ENCODE measurements at regions not wholly inside any gene's neighbourhood (a gene's known extent, or its start where the extent isn't known, plus 50 kb on each side); places are given as distances from the start of the nearest gene placed in this dataset.

DNA sequence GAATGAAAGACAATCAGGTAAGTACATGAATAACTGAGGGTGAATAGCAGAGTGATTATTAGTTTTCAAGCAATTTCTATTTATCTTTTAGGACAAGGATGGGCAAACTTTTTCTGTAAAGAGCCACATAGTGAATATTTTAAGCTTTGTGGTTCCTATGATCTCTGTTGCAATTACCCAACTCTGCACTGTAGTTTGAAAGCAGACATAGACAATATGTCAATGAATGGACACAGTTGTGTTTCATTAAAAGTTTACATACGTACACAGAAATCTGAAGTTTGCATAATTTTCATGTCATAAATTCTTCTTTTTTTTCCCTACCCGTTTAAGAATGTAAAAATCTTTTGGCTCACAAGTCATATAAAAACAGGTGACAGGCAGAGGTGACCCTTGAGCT, 71.4 kb downstream of the ZNF281 start:
- peaks cover 10 to 13% of the 10 kb centered on the region in 2 donors for H3K4me1 Mint-ChIP-seq
- 88% methylated on average over 2 of the region's 2 CpGs for WGBS (ENCODE audit: insufficient coverage)
- Histone ChIP-seq H3K27me3 (ENCODE audit: control insufficient read depth, insufficient read depth, low read length) (no peaks in the 10 kb centered on the region), H3K4me1 (ENCODE audit: control insufficient read depth, insufficient read depth, low read length) (no peaks in the 10 kb centered on the region), H3K27ac (ENCODE audit: low read length) (no peak overlapping the region), H3K4me3 (ENCODE audit: low read length) (no peak overlapping the region), H3K9me3 (ENCODE audit: control insufficient read depth, insufficient read depth, low read length) (no peaks in the 10 kb centered on the region), H3K36me3 (ENCODE audit: control insufficient read depth, insufficient read depth, low read length) (no peaks in the 10 kb centered on the region)
- TF ChIP-seq, protein P1, sequence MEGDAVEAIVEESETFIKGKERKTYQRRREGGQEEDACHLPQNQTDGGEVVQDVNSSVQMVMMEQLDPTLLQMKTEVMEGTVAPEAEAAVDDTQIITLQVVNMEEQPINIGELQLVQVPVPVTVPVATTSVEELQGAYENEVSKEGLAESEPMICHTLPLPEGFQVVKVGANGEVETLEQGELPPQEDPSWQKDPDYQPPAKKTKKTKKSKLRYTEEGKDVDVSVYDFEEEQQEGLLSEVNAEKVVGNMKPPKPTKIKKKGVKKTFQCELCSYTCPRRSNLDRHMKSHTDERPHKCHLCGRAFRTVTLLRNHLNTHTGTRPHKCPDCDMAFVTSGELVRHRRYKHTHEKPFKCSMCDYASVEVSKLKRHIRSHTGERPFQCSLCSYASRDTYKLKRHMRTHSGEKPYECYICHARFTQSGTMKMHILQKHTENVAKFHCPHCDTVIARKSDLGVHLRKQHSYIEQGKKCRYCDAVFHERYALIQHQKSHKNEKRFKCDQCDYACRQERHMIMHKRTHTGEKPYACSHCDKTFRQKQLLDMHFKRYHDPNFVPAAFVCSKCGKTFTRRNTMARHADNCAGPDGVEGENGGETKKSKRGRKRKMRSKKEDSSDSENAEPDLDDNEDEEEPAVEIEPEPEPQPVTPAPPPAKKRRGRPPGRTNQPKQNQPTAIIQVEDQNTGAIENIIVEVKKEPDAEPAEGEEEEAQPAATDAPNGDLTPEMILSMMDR (IDR thresholded peaks at IDR 0.05): no peak
- DNase-seq: no peak
- intact Hi-C loops (cut with micrococcal nuclease): no loop called here
- H3K9me3 Mint-ChIP-seq: no peaks in the 10 kb centered on the region
- no peak overlapping the region for H3K4me3 Mint-ChIP-seq
- no peak for ATAC-seq
- H3K27me3 Mint-ChIP-seq (ENCODE audit: low read depth in 2 of 2): peaks cover 0 to 3% of the 10 kb centered on the region in 2 donors
- no peaks in the 10 kb centered on the region for H3K36me3 Mint-ChIP-seq
- H3K27ac Mint-ChIP-seq: no peak overlapping the region

DNA sequence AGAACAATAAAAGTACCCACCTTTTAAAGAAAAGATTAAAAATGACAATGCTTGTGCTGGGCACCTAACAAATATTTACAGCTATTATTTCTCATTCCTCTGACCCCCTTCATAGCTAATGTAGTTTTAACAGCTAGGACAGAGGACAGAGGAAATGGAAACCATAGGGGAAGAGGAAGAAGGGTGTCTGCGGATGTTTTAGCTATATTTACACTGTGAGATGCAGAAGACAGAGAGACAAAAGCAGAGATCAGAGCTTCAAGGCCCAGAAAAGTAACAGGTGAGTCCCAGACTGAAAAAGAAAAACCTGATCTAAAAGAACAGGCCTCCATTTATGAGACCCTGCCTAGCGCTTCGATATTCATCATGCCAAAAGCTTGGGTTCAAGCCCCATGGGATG, 72.0 kb downstream of the ZNF281 start:
- WGBS (ENCODE audit: insufficient coverage): 76% methylated on average over 3 of the region's 3 CpGs
- Histone ChIP-seq H3K36me3 (ENCODE audit: control insufficient read depth, insufficient read depth, low read length) (no peaks in the 10 kb centered on the region), H3K4me3 (ENCODE audit: low read length) (no peak overlapping the region), H3K27ac (ENCODE audit: low read length) (no peak overlapping the region), H3K4me1 (ENCODE audit: control insufficient read depth, insufficient read depth, low read length) (no peaks in the 10 kb centered on the region), H3K9me3 (ENCODE audit: control insufficient read depth, insufficient read depth, low read length) (no peaks in the 10 kb centered on the region), H3K27me3 (ENCODE audit: control insufficient read depth, insufficient read depth, low read length) (no peaks in the 10 kb centered on the region)
- no peak overlapping the region for H3K4me3 Mint-ChIP-seq
- ATAC-seq: no peak
- no peaks in the 10 kb centered on the region for H3K9me3 Mint-ChIP-seq
- H3K27me3 Mint-ChIP-seq (ENCODE audit: low read depth in 2 of 2): peaks cover 0 to 3% of the 10 kb centered on the region in 2 donors
- H3K4me1 Mint-ChIP-seq: peaks cover 10 to 13% of the 10 kb centered on the region in 2 donors
- TF ChIP-seq, protein P1 (IDR thresholded peaks at IDR 0.05): no peak
- no peaks in the 10 kb centered on the region for H3K36me3 Mint-ChIP-seq
- intact Hi-C loops (cut with micrococcal nuclease): no loop called here
- no peak for DNase-seq
- H3K27ac Mint-ChIP-seq: no peak overlapping the region

DNA sequence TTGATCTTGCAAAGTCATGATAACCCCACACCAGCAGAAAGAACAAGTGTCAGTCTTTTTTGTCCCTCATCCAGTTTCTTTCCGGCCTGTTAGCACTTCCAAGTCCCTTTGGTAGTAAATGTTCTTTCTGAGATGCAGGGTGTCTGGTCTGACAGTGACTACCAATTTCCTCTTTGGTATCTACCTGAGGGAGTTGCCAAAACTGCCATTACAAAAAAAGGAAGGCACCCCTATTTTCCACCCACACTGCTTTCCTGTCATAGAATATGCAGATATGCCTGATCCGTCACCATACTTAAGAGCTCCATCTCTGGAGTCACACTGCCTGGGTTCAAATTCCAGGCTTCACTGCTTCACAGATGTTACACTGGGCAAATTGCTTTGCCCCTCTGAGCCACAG, 72.4 kb downstream of the ZNF281 start:
- Histone ChIP-seq H3K27ac (ENCODE audit: low read length) (no peak overlapping the region), H3K4me1 (ENCODE audit: control insufficient read depth, insufficient read depth, low read length) (no peaks in the 10 kb centered on the region), H3K9me3 (ENCODE audit: control insufficient read depth, insufficient read depth, low read length) (no peaks in the 10 kb centered on the region), H3K4me3 (ENCODE audit: low read length) (no peak overlapping the region), H3K27me3 (ENCODE audit: control insufficient read depth, insufficient read depth, low read length) (no peaks in the 10 kb centered on the region), H3K36me3 (ENCODE audit: control insufficient read depth, insufficient read depth, low read length) (no peaks in the 10 kb centered on the region)
- intact Hi-C loops (cut with micrococcal nuclease): no loop called here
- H3K4me3 Mint-ChIP-seq: no peak overlapping the region
- no peaks in the 10 kb centered on the region for H3K27me3 Mint-ChIP-seq (ENCODE audit: low read depth in 2 of 2)
- TF ChIP-seq, protein P1 (IDR thresholded peaks at IDR 0.05): no peak
- ATAC-seq: no peak
- peaks cover 10 to 13% of the 10 kb centered on the region in 2 donors for H3K4me1 Mint-ChIP-seq
- H3K27ac Mint-ChIP-seq: no peak overlapping the region
- DNase-seq: no peak
- no peaks in the 10 kb centered on the region for H3K9me3 Mint-ChIP-seq
- H3K36me3 Mint-ChIP-seq: no peaks in the 10 kb centered on the region
- 51% methylated on average over 2 of the region's 2 CpGs for WGBS (ENCODE audit: insufficient coverage)

DNA sequence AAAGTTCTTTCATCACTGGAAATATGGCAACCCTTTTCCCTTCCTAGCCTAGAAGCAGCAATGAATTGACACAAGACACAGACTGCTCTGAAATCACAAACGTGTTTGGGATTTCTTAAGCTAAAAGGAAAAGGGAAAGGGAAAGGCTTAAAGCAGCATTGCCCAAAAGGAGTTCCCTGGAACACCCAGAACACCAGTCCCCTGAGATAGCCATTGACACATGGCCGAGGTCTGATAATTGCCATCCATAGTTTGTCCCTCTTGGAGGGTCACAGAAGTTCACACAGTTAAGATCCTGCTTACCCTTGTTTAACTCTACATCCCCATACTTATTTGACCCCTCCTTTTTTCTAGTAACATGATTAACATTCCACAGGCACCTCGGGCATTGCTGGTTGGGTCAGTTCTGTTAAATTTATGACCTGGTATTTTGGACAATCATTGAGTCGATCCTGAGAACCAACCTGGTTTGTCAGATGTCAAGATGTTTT, 72.9 kb downstream of the ZNF281 start:
- Mint-ChIP-seq H3K27me3 (ENCODE audit: low read depth in 2 of 2) (no peaks in the 10 kb centered on the region), H3K36me3 (no peaks in the 10 kb centered on the region), H3K4me3 (no peak overlapping the region), H3K9me3 (no peaks in the 10 kb centered on the region), H3K4me1 (peaks cover 10 to 13% of the 10 kb centered on the region in 2 donors), H3K27ac (no peak overlapping the region)
- Histone ChIP-seq H3K27ac (ENCODE audit: low read length) (no peak overlapping the region), H3K9me3 (ENCODE audit: control insufficient read depth, insufficient read depth, low read length) (no peaks in the 10 kb centered on the region), H3K27me3 (ENCODE audit: control insufficient read depth, insufficient read depth, low read length) (no peaks in the 10 kb centered on the region), H3K4me1 (ENCODE audit: control insufficient read depth, insufficient read depth, low read length) (no peaks in the 10 kb centered on the region), H3K4me3 (ENCODE audit: low read length) (no peak overlapping the region), H3K36me3 (ENCODE audit: control insufficient read depth, insufficient read depth, low read length) (no peaks in the 10 kb centered on the region)
- 64% methylated on average over 4 of the region's 4 CpGs for WGBS (ENCODE audit: insufficient coverage)
- no peak for ATAC-seq
- TF ChIP-seq, protein P1 (IDR thresholded peaks at IDR 0.05): no peak
- intact Hi-C loops (cut with micrococcal nuclease): no loop called here
- DNase-seq: no peak
